IMR-90 (cell line): ENCODE measurements at regions not wholly inside any gene's neighbourhood (a gene's known extent, or its start where the extent isn't known, plus 50 kb on each side); places are given as distances from the start of the nearest gene placed in this dataset.
"Not testable (repeated sequence)": the region's sequence is repeated elsewhere in the genome, so short reads cannot be mapped to it uniquely, and the experiment has no call there.

Source experiments
- ATAC-seq: fragments of 200-7000 bp; cut with Tn5 transposase; 2 replicates; pipeline ENCODE4 v1.9.1; 2020; ENCODE audit warnings: low read depth, mild to moderate bottlenecking, moderate library complexity
- BruUV-seq: library from RNA; stranded (reverse); fragments of 400-500 nt; replicated peaks from 2 replicates; lab custom pipeline; 2021; lab: Mats Ljungman, UMichigan
- CTCF ChIA-PET: fragments of 300-600 bp; formaldehyde crosslinking; extraction: SDS; loops from one replicate; lab custom pipeline; 2021; ENCODE audit warnings: antibody characterized with exemption; lab: Yijun Ruan, JAX
- POLR2A ChIA-PET: fragments of 300-600 bp; sonication (Branson Sonifier 250); formaldehyde crosslinking; loops from one replicate; lab custom pipeline; 2022; ENCODE audit warnings: antibody characterized with exemption; ENCODE audit not compliant: unreplicated experiment; lab: Charles Lee
- DNase-seq: peaks from one replicate; pipeline ENCODE4 v3.0.0; 2013
- H2AFZ ChIP-seq: replicated peaks from 2 replicates; pipeline ENCODE3; 2013; ENCODE audit warnings: low read length, mild to moderate bottlenecking; ENCODE audit not compliant: poor library complexity
- H2AK5ac ChIP-seq: 2 replicates; pipeline ENCODE4 v1.6.1; 2013; ENCODE audit warnings: low read depth, low read length, inconsistent platforms
- H2AK9ac ChIP-seq: replicated peaks from 2 replicates; pipeline ENCODE3; 2013; ENCODE audit warnings: mild to moderate bottlenecking, low read depth, low read length, moderate library complexity; ENCODE audit not compliant: poor library complexity
- H2BK120ac ChIP-seq: 2 replicates; pipeline ENCODE4 v1.6.1; 2013; ENCODE audit warnings: low read depth, low read length, inconsistent platforms
- H2BK15ac ChIP-seq: 3 replicates; pipeline ENCODE4 v1.6.1; 2013; ENCODE audit warnings: low read depth, low read length, inconsistent platforms
- H2BK20ac ChIP-seq: 2 replicates; pipeline ENCODE4 v1.6.1; 2013; ENCODE audit warnings: low read depth, mild to moderate bottlenecking, inconsistent platforms, low read length, moderate library complexity
- H2BK5ac ChIP-seq: 2 replicates; pipeline ENCODE4 v1.6.1; 2013; ENCODE audit warnings: mild to moderate bottlenecking, low read depth, low read length, inconsistent platforms; ENCODE audit not compliant: poor library complexity, severe bottlenecking
- H3K14ac ChIP-seq: replicated peaks from 2 replicates; pipeline ENCODE4 v1.6.1; 2013; ENCODE audit warnings: low read depth, low read length, inconsistent platforms
- H3K18ac ChIP-seq: 2 replicates; pipeline ENCODE4 v1.6.1; 2013; ENCODE audit warnings: low read depth, low read length, control low read depth
- H3K23ac ChIP-seq: 2 replicates; pipeline ENCODE4 v1.6.1; 2013; ENCODE audit warnings: low read depth, low read length, inconsistent platforms
- H3K27ac ChIP-seq: 2 replicates; pipeline ENCODE4 v1.5.1; 2013; ENCODE audit warnings: mild to moderate bottlenecking, control low read depth, low read length; ENCODE audit not compliant: insufficient read depth
- H3K27me3 ChIP-seq: 2 replicates; pipeline ENCODE4 v1.6.1; 2013; ENCODE audit warnings: low read length; ENCODE audit not compliant: control insufficient read depth, insufficient read depth
- H3K36me3 ChIP-seq: 2 replicates; pipeline ENCODE4 v1.6.1; 2013; ENCODE audit warnings: low read length, mixed read lengths; ENCODE audit not compliant: control insufficient read depth, insufficient read depth
- H3K4ac ChIP-seq: 2 replicates; pipeline ENCODE4 v1.6.1; 2013; ENCODE audit warnings: low read depth, low read length, inconsistent platforms
- H3K4me1 ChIP-seq: 2 replicates; pipeline ENCODE4 v1.6.1; 2013; ENCODE audit warnings: low read length, mixed read lengths; ENCODE audit not compliant: control insufficient read depth, insufficient read depth
- H3K4me2 ChIP-seq: 2 replicates; pipeline ENCODE4 v1.6.1; 2013; ENCODE audit warnings: low read depth, mild to moderate bottlenecking, control low read depth, low read length, moderate library complexity
- H3K4me3 ChIP-seq: 2 replicates; pipeline ENCODE4 v1.5.1; 2013; ENCODE audit warnings: low read depth, mild to moderate bottlenecking, control low read depth, low read length, moderate library complexity; ENCODE audit not compliant: insufficient read depth
- H3K56ac ChIP-seq: 2 replicates; pipeline ENCODE4 v1.6.1; 2013; ENCODE audit warnings: low read length, inconsistent platforms; ENCODE audit not compliant: insufficient read depth; ENCODE audit errors: extremely low read depth
- H3K79me1 ChIP-seq, 2 experiments: 2 replicates each; pipeline ENCODE4 v1.6.1; 2013; ENCODE audit warnings: low read length in 2 of 2, inconsistent platforms in 1 of 2, low read depth in 1 of 2
- H3K9ac ChIP-seq: 2 replicates; pipeline ENCODE4 v1.6.1; 2013; ENCODE audit warnings: low read depth, low read length, control low read depth
- H3K9me1 ChIP-seq: 2 replicates; pipeline ENCODE4 v1.6.1; 2013; ENCODE audit warnings: low read length, inconsistent platforms; ENCODE audit not compliant: insufficient read depth
- H3K9me3 ChIP-seq: 2 replicates; pipeline ENCODE4 v1.6.1; 2013; ENCODE audit warnings: low read length; ENCODE audit not compliant: control insufficient read depth, insufficient read depth
- H4K20me1 ChIP-seq: 2 replicates; pipeline ENCODE4 v1.6.1; 2013; ENCODE audit warnings: low read length, inconsistent platforms; ENCODE audit not compliant: insufficient read depth
- H4K5ac ChIP-seq: 2 replicates; pipeline ENCODE4 v1.6.1; 2013; ENCODE audit warnings: mild to moderate bottlenecking, low read depth, low read length, control low read depth
- H4K8ac ChIP-seq, 2 experiments: 2 replicates each; pipeline ENCODE4 v1.6.1; 2013; ENCODE audit warnings: low read depth in 2 of 2, low read length in 2 of 2, control low read depth in 1 of 2, inconsistent platforms in 1 of 2
- H4K91ac ChIP-seq: 2 replicates; pipeline ENCODE4 v1.6.1; 2013; ENCODE audit warnings: low read depth, low read length, inconsistent platforms; ENCODE audit not compliant: insufficient read depth
- CEBPB ChIP-seq: IDR thresholded peaks from 2 replicates; pipeline ENCODE4 v1.6.1; 2012; ENCODE audit warnings: low read depth, low read length, improper control_type of control experiment
- CTCF ChIP-seq: conservative IDR thresholded peaks from 2 replicates; pipeline ENCODE4 v1.5.1; 2012; ENCODE audit warnings: mild to moderate bottlenecking, low read depth, low read length, improper control_type of control experiment
- WGBS, 2 experiments: methylation state at CpG; one replicate each; pipeline versions ENCODE4 v1.1.5 to v1.1.7; 2013; ENCODE audit warnings: missing lambda C conversion rate in 2 of 2; ENCODE audit not compliant: insufficient read length in 1 of 2; ENCODE audit errors: extremely low coverage in 2 of 2; 5-methylcytosine and 5-hydroxymethylcytosine counted together
- dilution Hi-C: fragments of 300-500 bp; cut with HindIII; formaldehyde crosslinking; loops from one replicate; pipeline ENCODE4 v1.14.3; 2018; ENCODE audit warnings: low sequenced_read_pairs; ENCODE audit not compliant: unreplicated experiment
- in situ Hi-C: fragments of 300-500 bp; cut with MboI; formaldehyde crosslinking; loops from 3 replicates; pipeline ENCODE4 v1.14.3; 2019; ENCODE audit warnings: low sequenced_read_pairs, inconsistent platforms, mixed read lengths
- intact Hi-C: fragments of 100-400 bp; cut with micrococcal nuclease; formaldehyde crosslinking; loops from 2 replicates; pipeline ENCODE4 v1.10.0; 2022

- Histone ChIP-seq H3K4me2 (no peak overlapping the region), H3K4me3 (no peak overlapping the region)
These were observed 242.5 kb upstream of the PLXNA2 start for GRCh38 chr1:208486677-208487076.

DNA sequence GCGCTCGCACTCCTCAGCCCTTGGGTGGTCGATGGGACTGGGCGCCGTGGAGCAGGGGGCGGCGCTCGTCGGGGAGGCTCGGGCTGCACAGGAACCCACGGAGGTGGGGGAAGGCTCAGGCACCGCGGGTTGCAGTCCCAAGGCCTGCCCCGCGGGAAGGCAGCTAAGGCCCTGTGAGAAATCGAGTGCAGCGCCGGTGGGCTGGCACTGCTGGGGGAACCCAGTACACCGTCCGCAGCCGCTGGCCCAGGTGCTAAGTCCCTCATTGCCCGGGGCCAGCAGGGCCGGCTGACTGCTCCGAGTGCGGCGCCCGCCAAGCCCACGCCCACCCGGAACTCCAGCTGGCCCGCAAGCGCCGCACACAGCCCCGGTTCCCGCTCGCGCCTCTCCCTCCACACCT is 244.2 kb upstream of the PLXNA2 start:
- dilution Hi-C loops, H2AK9ac ChIP-seq, H3K23ac ChIP-seq, H3K27me3 ChIP-seq, H2AFZ ChIP-seq, H3K14ac ChIP-seq, H2BK20ac ChIP-seq, H4K91ac ChIP-seq, H4K5ac ChIP-seq, H3K27ac ChIP-seq, POLR2A ChIA-PET, H3K4me3 ChIP-seq, H3K9me1 ChIP-seq, H3K79me1 ChIP-seq, H4K20me1 ChIP-seq, H3K9ac ChIP-seq, H2BK120ac ChIP-seq, intact Hi-C loops, H3K4me2 ChIP-seq, H2BK15ac ChIP-seq, H2AK5ac ChIP-seq, ATAC-seq, H3K18ac ChIP-seq, BruUV-seq, H3K36me3 ChIP-seq, DNase-seq, H3K56ac ChIP-seq, H2BK5ac ChIP-seq, CTCF ChIA-PET, H4K8ac ChIP-seq, in situ Hi-C loops, H3K4me1 ChIP-seq, H3K4ac ChIP-seq, H3K9me3 ChIP-seq: not testable (repeated sequence)
- WGBS, 2 experiments: no CpG with 5 or more reads among the region's 36 CpGs

More at GRCh38 chr1:208486677-208487076, 242.5 kb upstream of the PLXNA2 start:
- Histone ChIP-seq H3K36me3 (no peaks in the 10 kb centered on the region), H2BK20ac (no peak overlapping the region), H3K9me1 (no peaks in the 10 kb centered on the region), H3K4me1 (no peaks in the 10 kb centered on the region), H3K14ac (no peak overlapping the region), H2BK120ac (no peak overlapping the region), H3K18ac (no peak overlapping the region), H3K23ac (no peak overlapping the region), H3K4ac (no peak overlapping the region), H2AK5ac (no peak overlapping the region), H4K20me1 (no peaks in the 10 kb centered on the region), H2BK15ac (no peak overlapping the region), H3K9ac (no peak overlapping the region), H3K56ac (no peak overlapping the region), H2AK9ac (no peak overlapping the region), H4K91ac (no peak overlapping the region), H3K27me3 (no peaks in the 10 kb centered on the region), H3K79me1 (no peaks in the 10 kb centered on the region), H2BK5ac (no peak overlapping the region), H4K5ac (no peak overlapping the region), H4K8ac (no peak overlapping the region), H3K9me3 (no peaks in the 10 kb centered on the region), H3K27ac (no peak overlapping the region), H2AFZ (no peak overlapping the region)
- peak; percentile 54; the same call in 1 of the 2 replicates for TF ChIP-seq CEBPB
- TF ChIP-seq CTCF: no peak
- no TSS peak for BruUV-seq
- ChIA-PET CTCF (no interaction called here), POLR2A (no interaction called here)
- dilution Hi-C loops (no loop called here), in situ Hi-C loops (no loop called here), intact Hi-C loops (no loop called here)
- no peak for DNase-seq
- ATAC-seq: no peak
